ENCODE measurements at regions not wholly inside any gene's neighbourhood (a gene's known extent, or its start where the extent isn't known, plus 50 kb on each side); places are given as distances from the start of the nearest gene placed in this dataset.

- TF ChIP-seq CTCF (IDR thresholded peaks at IDR 0.05; ENCODE audit: low read depth, low read length) (no peak), EZH2phosphoT487 (IDR thresholded peaks at IDR 0.05; ENCODE audit: low read depth) (no peak)
Measured at GRCh38 chr2:166637051-166637450, 143.0 kb upstream of the SCN7A start.

All from OCI-LY3 (cell line).